Hepatocyte (in vitro differentiated cells): ENCODE measurements at regions not wholly inside any gene's neighbourhood (a gene's known extent, or its start where the extent isn't known, plus 50 kb on each side); places are given as distances from the start of the nearest gene placed in this dataset.

Experiments
- CTCF ChIP-seq: fragments of 200-600 bp; sonication (generic); IDR thresholded peaks from 2 replicates; pipeline ENCODE4 v1.5.1; 2016; ENCODE audit warnings: antibody characterized with exemption, mild to moderate bottlenecking; ENCODE audit not compliant: poor library complexity
- EZH2 ChIP-seq: fragments of 200-600 bp; sonication (generic); IDR thresholded peaks from 2 replicates; pipeline ENCODE4 v1.6.1; 2016; ENCODE audit warnings: antibody characterized with exemption, mild to moderate bottlenecking, borderline replicate concordance

- TF ChIP-seq CTCF (no peak), EZH2 (no peak)
Observed at GRCh38 chr5:116961021-116961420, 386.4 kb upstream of the SEMA6A start.
